ENCODE measurements at regions not wholly inside any gene's neighbourhood (a gene's known extent, or its start where the extent isn't known, plus 50 kb on each side); places are given as distances from the start of the nearest gene placed in this dataset.

DNA sequence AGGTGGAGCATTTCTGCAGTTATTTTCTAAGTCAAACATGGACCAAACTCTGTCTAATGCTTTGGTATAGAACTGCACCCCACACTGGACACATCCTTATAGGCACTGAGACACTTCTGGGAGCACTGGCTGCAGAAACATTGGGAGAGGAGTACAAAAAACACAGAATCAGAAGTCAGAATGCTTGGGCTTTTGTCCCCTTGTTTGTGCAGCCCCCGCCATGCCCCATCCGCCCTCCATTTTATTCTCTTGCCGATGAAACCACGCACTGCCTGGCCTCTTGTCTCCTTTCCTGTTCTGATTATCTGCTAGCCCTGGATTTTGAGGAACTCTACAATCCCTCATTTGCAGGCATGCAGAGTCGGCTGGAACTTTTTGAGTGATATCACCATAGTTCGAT is 1201.2 kb downstream of the TBC1D22A start:
- TF ChIP-seq SP1 (IDR thresholded peaks at IDR 0.05; ENCODE audit: low read depth) (no peak), ZFX (IDR thresholded peaks at IDR 0.05) (no peak), EZH2 (IDR thresholded peaks at IDR 0.05) (no peak)
- TF ChIP-seq, protein P1, sequence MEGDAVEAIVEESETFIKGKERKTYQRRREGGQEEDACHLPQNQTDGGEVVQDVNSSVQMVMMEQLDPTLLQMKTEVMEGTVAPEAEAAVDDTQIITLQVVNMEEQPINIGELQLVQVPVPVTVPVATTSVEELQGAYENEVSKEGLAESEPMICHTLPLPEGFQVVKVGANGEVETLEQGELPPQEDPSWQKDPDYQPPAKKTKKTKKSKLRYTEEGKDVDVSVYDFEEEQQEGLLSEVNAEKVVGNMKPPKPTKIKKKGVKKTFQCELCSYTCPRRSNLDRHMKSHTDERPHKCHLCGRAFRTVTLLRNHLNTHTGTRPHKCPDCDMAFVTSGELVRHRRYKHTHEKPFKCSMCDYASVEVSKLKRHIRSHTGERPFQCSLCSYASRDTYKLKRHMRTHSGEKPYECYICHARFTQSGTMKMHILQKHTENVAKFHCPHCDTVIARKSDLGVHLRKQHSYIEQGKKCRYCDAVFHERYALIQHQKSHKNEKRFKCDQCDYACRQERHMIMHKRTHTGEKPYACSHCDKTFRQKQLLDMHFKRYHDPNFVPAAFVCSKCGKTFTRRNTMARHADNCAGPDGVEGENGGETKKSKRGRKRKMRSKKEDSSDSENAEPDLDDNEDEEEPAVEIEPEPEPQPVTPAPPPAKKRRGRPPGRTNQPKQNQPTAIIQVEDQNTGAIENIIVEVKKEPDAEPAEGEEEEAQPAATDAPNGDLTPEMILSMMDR (IDR thresholded peaks at IDR 0.05 in 2 of 3, conservative IDR thresholded peaks at IDR 0.05 in 1 of 3; ENCODE audit: borderline replicate concordance in 1 of 3, insufficient read depth in 1 of 3, low read depth in 2 of 3, low read length in 2 of 3): no peak
- TF ChIP-seq, protein P2, sequence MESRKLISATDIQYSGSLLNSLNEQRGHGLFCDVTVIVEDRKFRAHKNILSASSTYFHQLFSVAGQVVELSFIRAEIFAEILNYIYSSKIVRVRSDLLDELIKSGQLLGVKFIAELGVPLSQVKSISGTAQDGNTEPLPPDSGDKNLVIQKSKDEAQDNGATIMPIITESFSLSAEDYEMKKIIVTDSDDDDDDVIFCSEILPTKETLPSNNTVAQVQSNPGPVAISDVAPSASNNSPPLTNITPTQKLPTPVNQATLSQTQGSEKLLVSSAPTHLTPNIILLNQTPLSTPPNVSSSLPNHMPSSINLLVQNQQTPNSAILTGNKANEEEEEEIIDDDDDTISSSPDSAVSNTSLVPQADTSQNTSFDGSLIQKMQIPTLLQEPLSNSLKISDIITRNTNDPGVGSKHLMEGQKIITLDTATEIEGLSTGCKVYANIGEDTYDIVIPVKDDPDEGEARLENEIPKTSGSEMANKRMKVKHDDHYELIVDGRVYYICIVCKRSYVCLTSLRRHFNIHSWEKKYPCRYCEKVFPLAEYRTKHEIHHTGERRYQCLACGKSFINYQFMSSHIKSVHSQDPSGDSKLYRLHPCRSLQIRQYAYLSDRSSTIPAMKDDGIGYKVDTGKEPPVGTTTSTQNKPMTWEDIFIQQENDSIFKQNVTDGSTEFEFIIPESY (IDR thresholded peaks at IDR 0.05; ENCODE audit: extremely low read depth, insufficient replicate concordance, low read length): no peak
